ENCODE measurements at regions not wholly inside any gene's neighbourhood (a gene's known extent, or its start where the extent isn't known, plus 50 kb on each side); places are given as distances from the start of the nearest gene placed in this dataset.

GRCh38 chr20:7347409-7347808, 579.9 kb downstream of the BMP2 start:
- DNase-seq, result no peak
- Histone ChIP-seq H3K27me3 (no peaks in the 10 kb centered on the region), H3K4me3 (no peak overlapping the region), H3K4me1 (no peaks in the 10 kb centered on the region), H3K9me3 (no peaks in the 10 kb centered on the region), H3K36me3 (ENCODE audit: low read depth, missing control alignments) (no peaks in the 10 kb centered on the region), H3K27ac (no peak overlapping the region)
- TF ChIP-seq, protein P1, sequence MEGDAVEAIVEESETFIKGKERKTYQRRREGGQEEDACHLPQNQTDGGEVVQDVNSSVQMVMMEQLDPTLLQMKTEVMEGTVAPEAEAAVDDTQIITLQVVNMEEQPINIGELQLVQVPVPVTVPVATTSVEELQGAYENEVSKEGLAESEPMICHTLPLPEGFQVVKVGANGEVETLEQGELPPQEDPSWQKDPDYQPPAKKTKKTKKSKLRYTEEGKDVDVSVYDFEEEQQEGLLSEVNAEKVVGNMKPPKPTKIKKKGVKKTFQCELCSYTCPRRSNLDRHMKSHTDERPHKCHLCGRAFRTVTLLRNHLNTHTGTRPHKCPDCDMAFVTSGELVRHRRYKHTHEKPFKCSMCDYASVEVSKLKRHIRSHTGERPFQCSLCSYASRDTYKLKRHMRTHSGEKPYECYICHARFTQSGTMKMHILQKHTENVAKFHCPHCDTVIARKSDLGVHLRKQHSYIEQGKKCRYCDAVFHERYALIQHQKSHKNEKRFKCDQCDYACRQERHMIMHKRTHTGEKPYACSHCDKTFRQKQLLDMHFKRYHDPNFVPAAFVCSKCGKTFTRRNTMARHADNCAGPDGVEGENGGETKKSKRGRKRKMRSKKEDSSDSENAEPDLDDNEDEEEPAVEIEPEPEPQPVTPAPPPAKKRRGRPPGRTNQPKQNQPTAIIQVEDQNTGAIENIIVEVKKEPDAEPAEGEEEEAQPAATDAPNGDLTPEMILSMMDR (IDR thresholded peaks at IDR 0.05), result no peak
- no peak for TF ChIP-seq POLR2A (IDR thresholded peaks at IDR 0.05)
- intact Hi-C loops (cut with DNase I; ENCODE audit: low total_unique reads), result no loop called here
- WGBS, 2 donors, result 42 to 67% methylated on average over 2 of the region's 2 CpGs

- no peak overlapping the region for H3K27ac ChIP-seq
- TF ChIP-seq, protein P1 (IDR thresholded peaks at IDR 0.05), result no peak
- TF ChIP-seq POLR2A (IDR thresholded peaks at IDR 0.05), result no peak
- 81 to 95% methylated on average over 1 of the region's 1 CpG for WGBS, 2 donors
- no peaks in the 10 kb centered on the region for H3K4me1 ChIP-seq
- H3K27me3 ChIP-seq, result no peaks in the 10 kb centered on the region
- DNase-seq, result no peak
- intact Hi-C loops (cut with DNase I; ENCODE audit: low total_unique reads), result no loop called here
- H3K9me3 ChIP-seq, result no peaks in the 10 kb centered on the region
- no peak overlapping the region for H3K4me3 ChIP-seq
- no peaks in the 10 kb centered on the region for H3K36me3 ChIP-seq (ENCODE audit: low read depth, missing control alignments)
Observed at GRCh38 chr20:7348253-7348652, 580.8 kb downstream of the BMP2 start.

- H3K36me3 ChIP-seq (ENCODE audit: low read depth, missing control alignments), result no peaks in the 10 kb centered on the region
- 56 to 72% methylated on average over 9 of the region's 9 CpGs for WGBS, 2 donors
- H3K4me1 ChIP-seq, result no peaks in the 10 kb centered on the region
- H3K27ac ChIP-seq, result no peak overlapping the region
- intact Hi-C loops (cut with DNase I; ENCODE audit: low total_unique reads), result no loop called here
- TF ChIP-seq, protein P1 (IDR thresholded peaks at IDR 0.05), result no peak
- TF ChIP-seq POLR2A (IDR thresholded peaks at IDR 0.05), result no peak
- DNase-seq, result no peak
- no peak overlapping the region for H3K4me3 ChIP-seq
- no peaks in the 10 kb centered on the region for H3K27me3 ChIP-seq
- no peaks in the 10 kb centered on the region for H3K9me3 ChIP-seq
Observed at GRCh38 chr20:7352165-7352564, 584.7 kb downstream of the BMP2 start.

DNA sequence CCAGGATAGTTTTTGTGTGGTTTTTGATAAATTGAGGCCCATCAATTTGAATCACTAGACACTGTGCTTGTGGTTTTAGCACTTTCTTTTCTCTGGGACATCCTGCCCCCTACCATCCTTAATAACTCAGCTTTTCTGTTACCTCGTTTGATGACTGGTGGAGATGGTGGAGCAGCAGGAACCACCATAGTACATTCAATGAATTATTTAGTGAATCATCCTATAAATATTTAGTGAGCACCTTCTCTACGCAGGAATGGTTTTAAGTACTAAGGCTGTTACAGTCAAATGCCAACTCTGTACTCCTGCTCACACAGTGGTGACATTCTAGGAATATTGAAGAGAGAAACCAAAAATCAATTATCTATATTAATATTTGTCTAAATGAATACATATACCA, 585.2 kb downstream of the HAO1 start:
- H3K9me3 ChIP-seq, result no peaks in the 10 kb centered on the region
- no peak for TF ChIP-seq POLR2A (IDR thresholded peaks at IDR 0.05)
- TF ChIP-seq, protein P1 (IDR thresholded peaks at IDR 0.05), result no peak
- no peaks in the 10 kb centered on the region for H3K27me3 ChIP-seq
- H3K36me3 ChIP-seq (ENCODE audit: low read depth, missing control alignments), result no peaks in the 10 kb centered on the region
- H3K4me3 ChIP-seq, result no peak overlapping the region
- DNase-seq, result no peak
- no peak overlapping the region for H3K27ac ChIP-seq
- intact Hi-C loops (cut with DNase I; ENCODE audit: low total_unique reads), result no loop called here
- peaks cover 1% of the 10 kb centered on the region for H3K4me1 ChIP-seq
- WGBS, 2 donors, result 71 to 85% methylated on average over 2 of the region's 2 CpGs

GRCh38 chr20:7358670-7359069, 581.6 kb downstream of the HAO1 start:
- no peak for DNase-seq
- Histone ChIP-seq H3K4me1 (peaks cover 11% of the 10 kb centered on the region), H3K4me3 (no peak overlapping the region), H3K9me3 (no peaks in the 10 kb centered on the region), H3K36me3 (ENCODE audit: low read depth, missing control alignments) (no peaks in the 10 kb centered on the region), H3K27ac (no peak overlapping the region), H3K27me3 (no peaks in the 10 kb centered on the region)
- TF ChIP-seq POLR2A (IDR thresholded peaks at IDR 0.05), result no peak
- TF ChIP-seq, protein P1 (IDR thresholded peaks at IDR 0.05), result no peak
- 84 to 88% methylated on average over 1 of the region's 1 CpG for WGBS, 2 donors
- intact Hi-C loops (cut with DNase I; ENCODE audit: low total_unique reads), result no loop called here
